NCI-H1417 treated with DMSO at 0.1 percent for 48 hours (cell line): ENCODE measurements at regions not wholly inside any gene's neighbourhood (a gene's known extent, or its start where the extent isn't known, plus 50 kb on each side); places are given as distances from the start of the nearest gene placed in this dataset.
"Not testable (repeated sequence)": the region's sequence is repeated elsewhere in the genome, so short reads cannot be mapped to it uniquely, and the experiment has no call there.

Experiments
- DNase-seq: peaks from one replicate; lab custom pipeline; 2025; lab: John Stamatoyannopoulos, UW

- not testable (repeated sequence) for DNase-seq
These were observed 111.4 kb downstream of the CCDC74A start for GRCh38 chr2:131639001-131639620.

- no peak for DNase-seq
These were observed 113.9 kb downstream of the CCDC74A start for GRCh38 chr2:131641414-131642206.

GRCh38 chr2:131643180-131643579 lies 115.5 kb downstream of the CCDC74A start:
- not testable (repeated sequence) for DNase-seq

GRCh38 chr2:131645177-131645765 lies 117.6 kb downstream of the CCDC74A start:
- no peak for DNase-seq

GRCh38 chr2:131646220-131646619 lies 118.5 kb downstream of the CCDC74A start:
- DNase-seq, result not testable (repeated sequence)

- DNase-seq, result no peak
These were observed 119.1 kb downstream of the CCDC74A start for GRCh38 chr2:131646669-131647297.

GRCh38 chr2:131648565-131648964 lies 120.9 kb downstream of the CCDC74A start:
- not testable (repeated sequence) for DNase-seq

- not testable (repeated sequence) for DNase-seq
These were observed 124.6 kb downstream of the CCDC74A start for GRCh38 chr2:131652246-131652645.

GRCh38 chr2:131654107-131654506 lies 126.4 kb downstream of the CCDC74A start:
- not testable (repeated sequence) for DNase-seq

GRCh38 chr2:131656816-131657633 lies 129.3 kb downstream of the CCDC74A start:
- no peak for DNase-seq

- DNase-seq, result no peak
These were observed 130.4 kb downstream of the CCDC74A start for GRCh38 chr2:131657895-131658768.

GRCh38 chr2:131658769-131659131 lies 131.1 kb downstream of the CCDC74A start:
- no peak for DNase-seq

- no peak for DNase-seq
These were observed 131.5 kb downstream of the CCDC74A start for GRCh38 chr2:131659168-131659572.

- DNase-seq, result not testable (repeated sequence)
These were observed 133.6 kb downstream of the CCDC74A start for GRCh38 chr2:131661101-131661782.

GRCh38 chr2:131661884-131662535 lies 134.3 kb downstream of the CCDC74A start:
- DNase-seq, result not testable (repeated sequence)

GRCh38 chr2:131663501-131663900 lies 135.8 kb downstream of the CCDC74A start:
- not testable (repeated sequence) for DNase-seq

- not testable (repeated sequence) for DNase-seq
These were observed 138.0 kb downstream of the CCDC74A start for GRCh38 chr2:131665716-131666115.

GRCh38 chr2:131668794-131669540 lies 141.3 kb downstream of the CCDC74A start:
- DNase-seq, result not testable (repeated sequence)
